Ishikawa (cell line): ENCODE measurements at regions not wholly inside any gene's neighbourhood (a gene's known extent, or its start where the extent isn't known, plus 50 kb on each side); places are given as distances from the start of the nearest gene placed in this dataset.

Experiments
- USF1 ChIP-seq: IDR thresholded peaks from 2 replicates; pipeline ENCODE4 v1.6.1; 2012
- YY1 ChIP-seq: IDR thresholded peaks from 2 replicates; pipeline ENCODE4 v1.6.1; 2012; ENCODE audit warnings: low read depth

- TF ChIP-seq YY1 (no peak), USF1 (no peak)
Measured at GRCh38 chr12:114263056-114263805, 142.7 kb downstream of the TBX5 start.
